ENCODE measurements at regions not wholly inside any gene's neighbourhood (a gene's known extent, or its start where the extent isn't known, plus 50 kb on each side); places are given as distances from the start of the nearest gene placed in this dataset.

DNA sequence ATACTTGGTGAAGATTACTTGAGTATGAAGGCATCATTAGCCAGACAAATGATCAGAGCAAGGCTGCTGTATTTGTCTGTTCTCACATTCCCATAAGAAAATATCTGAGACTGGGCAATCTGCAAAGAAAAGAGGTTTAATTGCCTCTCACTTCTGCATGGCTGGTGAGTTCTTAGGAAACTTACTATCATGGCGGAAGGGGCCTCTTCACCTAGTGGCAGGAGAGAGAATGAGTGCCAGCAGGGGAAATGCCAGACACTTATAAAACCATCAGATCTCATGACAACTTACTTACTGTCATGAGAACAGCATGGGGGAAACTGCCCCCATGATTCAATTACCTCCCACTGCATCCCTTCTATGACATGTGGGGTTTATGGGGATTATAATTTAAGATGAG, 452.3 kb downstream of the GALR1 start:
- CTCF ChIA-PET = no interaction called here
- POLR2A ChIA-PET = no interaction called here
- no peak for DNase-seq (ENCODE audit: extremely low spot score)
- no peak for TF ChIP-seq HDGF (IDR thresholded peaks at IDR 0.05; ENCODE audit: borderline replicate concordance)
- no peak for TF ChIP-seq TARDBP (IDR thresholded peaks at IDR 0.05)
- TF ChIP-seq BHLHE40 (IDR thresholded peaks at IDR 0.05; ENCODE audit: borderline replicate concordance) = no peak
- TF ChIP-seq FOXK2 (IDR thresholded peaks at IDR 0.05) = no peak
- TF ChIP-seq FOXA1 (IDR thresholded peaks at IDR 0.05) = no peak
- no peak for TF ChIP-seq SUZ12 (IDR thresholded peaks at IDR 0.05)
- TF ChIP-seq ELF4 (IDR thresholded peaks at IDR 0.05) = no peak
- TF ChIP-seq, protein P1, sequence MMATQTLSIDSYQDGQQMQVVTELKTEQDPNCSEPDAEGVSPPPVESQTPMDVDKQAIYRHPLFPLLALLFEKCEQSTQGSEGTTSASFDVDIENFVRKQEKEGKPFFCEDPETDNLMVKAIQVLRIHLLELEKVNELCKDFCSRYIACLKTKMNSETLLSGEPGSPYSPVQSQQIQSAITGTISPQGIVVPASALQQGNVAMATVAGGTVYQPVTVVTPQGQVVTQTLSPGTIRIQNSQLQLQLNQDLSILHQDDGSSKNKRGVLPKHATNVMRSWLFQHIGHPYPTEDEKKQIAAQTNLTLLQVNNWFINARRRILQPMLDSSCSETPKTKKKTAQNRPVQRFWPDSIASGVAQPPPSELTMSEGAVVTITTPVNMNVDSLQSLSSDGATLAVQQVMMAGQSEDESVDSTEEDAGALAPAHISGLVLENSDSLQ (IDR thresholded peaks at IDR 0.05) = no peak
- TF ChIP-seq LEF1 (IDR thresholded peaks at IDR 0.05; ENCODE audit: borderline replicate concordance) = no peak

DNA sequence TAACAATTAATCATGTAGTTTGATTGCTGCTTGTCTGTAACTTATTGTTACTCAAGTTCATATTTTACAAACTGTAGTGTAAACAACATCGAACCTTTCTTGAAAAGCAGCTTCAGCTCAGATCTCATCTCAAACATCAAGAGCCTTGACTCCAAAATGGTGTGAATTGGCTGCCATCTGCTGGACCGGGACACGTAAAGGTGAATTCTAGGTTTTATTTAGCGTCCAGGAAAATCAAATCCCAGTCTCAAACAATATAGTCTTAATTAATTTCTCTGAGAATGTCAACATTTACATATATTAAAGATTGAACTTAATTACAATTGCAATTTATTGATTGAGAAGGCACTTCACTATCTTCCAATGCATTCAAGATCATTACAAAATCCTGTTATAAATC, 453.0 kb downstream of the GALR1 start:
- TF ChIP-seq BHLHE40 (IDR thresholded peaks at IDR 0.05; ENCODE audit: borderline replicate concordance) (no peak), NFRKB (IDR thresholded peaks at IDR 0.05) (no peak), HDGF (IDR thresholded peaks at IDR 0.05; ENCODE audit: borderline replicate concordance) (no peak), FOXM1 (IDR thresholded peaks at IDR 0.05; ENCODE audit: borderline replicate concordance) (no peak), ZNF384 (IDR thresholded peaks at IDR 0.05) (no peak), CTBP1 (IDR thresholded peaks at IDR 0.05; ENCODE audit: borderline replicate concordance) (no peak), SP1 (IDR thresholded peaks at IDR 0.05) (no peak), L3MBTL2 (conservative IDR thresholded peaks at IDR 0.05) (no peak)
- TF ChIP-seq, protein P1 (IDR thresholded peaks at IDR 0.05) = no peak
- CTCF ChIA-PET = interaction anchor here (0.8 kb wide), 1 partner anchor 359 kb away, joined by 3 read pairs; no protein-coding TSS in a partner anchor
- DNase-seq (ENCODE audit: extremely low spot score) = no peak
- POLR2A ChIA-PET = no interaction called here

GRCh38 chr18:77705301-77705700, 455.7 kb downstream of the GALR1 start:
- no peak for TF ChIP-seq LEF1 (IDR thresholded peaks at IDR 0.05; ENCODE audit: borderline replicate concordance)
- ChIA-PET CTCF (no interaction called here), POLR2A (no interaction called here)
- DNase-seq (ENCODE audit: extremely low spot score) = no peak

- DNase-seq (ENCODE audit: extremely low spot score) = no peak
- no peak for TF ChIP-seq FOXA1 (IDR thresholded peaks at IDR 0.05)
- no peak for TF ChIP-seq FOXM1 (IDR thresholded peaks at IDR 0.05; ENCODE audit: borderline replicate concordance)
- no peak for TF ChIP-seq ARNT (IDR thresholded peaks at IDR 0.05)
- no peak for TF ChIP-seq CTBP1 (IDR thresholded peaks at IDR 0.05; ENCODE audit: borderline replicate concordance)
- TF ChIP-seq SP1 (IDR thresholded peaks at IDR 0.05) = no peak
- no peak for TF ChIP-seq BHLHE40 (IDR thresholded peaks at IDR 0.05; ENCODE audit: borderline replicate concordance)
- TF ChIP-seq FOXK2 (IDR thresholded peaks at IDR 0.05) = no peak
- TF ChIP-seq TARDBP (IDR thresholded peaks at IDR 0.05) = no peak
- no peak for TF ChIP-seq NFRKB (IDR thresholded peaks at IDR 0.05)
- no peak for TF ChIP-seq SUZ12 (IDR thresholded peaks at IDR 0.05)
- TF ChIP-seq, protein P1 (IDR thresholded peaks at IDR 0.05) = no peak
- no peak for TF ChIP-seq L3MBTL2 (conservative IDR thresholded peaks at IDR 0.05)
- TF ChIP-seq ZNF384 (IDR thresholded peaks at IDR 0.05) = no peak
- TF ChIP-seq HDGF (IDR thresholded peaks at IDR 0.05; ENCODE audit: borderline replicate concordance) = no peak
- TF ChIP-seq ELF4 (IDR thresholded peaks at IDR 0.05) = no peak
- no peak for TF ChIP-seq LEF1 (IDR thresholded peaks at IDR 0.05; ENCODE audit: borderline replicate concordance)
- ChIA-PET POLR2A (no interaction called here), CTCF (interaction anchor here (0.7 kb wide), 1 partner anchor 233 kb away, joined by 3 read pairs; no protein-coding TSS in a partner anchor)
These were observed 459.3 kb downstream of the GALR1 start for GRCh38 chr18:77708826-77709506.

GRCh38 chr18:77711096-77711495, 461.4 kb downstream of the GALR1 start:
- ChIA-PET POLR2A (no interaction called here), CTCF (no interaction called here)
- no peak for TF ChIP-seq L3MBTL2 (conservative IDR thresholded peaks at IDR 0.05)
- TF ChIP-seq LEF1 (IDR thresholded peaks at IDR 0.05; ENCODE audit: borderline replicate concordance) = no peak
- TF ChIP-seq HDGF (IDR thresholded peaks at IDR 0.05; ENCODE audit: borderline replicate concordance) = no peak
- TF ChIP-seq ELF4 (IDR thresholded peaks at IDR 0.05) = no peak
- TF ChIP-seq TARDBP (IDR thresholded peaks at IDR 0.05) = no peak
- TF ChIP-seq ARNT (IDR thresholded peaks at IDR 0.05) = no peak
- TF ChIP-seq SP1 (IDR thresholded peaks at IDR 0.05) = no peak
- no peak for TF ChIP-seq NFRKB (IDR thresholded peaks at IDR 0.05)
- TF ChIP-seq ZNF384 (IDR thresholded peaks at IDR 0.05) = no peak
- no peak for TF ChIP-seq FOXM1 (IDR thresholded peaks at IDR 0.05; ENCODE audit: borderline replicate concordance)
- TF ChIP-seq BHLHE40 (IDR thresholded peaks at IDR 0.05; ENCODE audit: borderline replicate concordance) = no peak
- TF ChIP-seq, protein P1 (IDR thresholded peaks at IDR 0.05) = no peak
- TF ChIP-seq CTBP1 (IDR thresholded peaks at IDR 0.05; ENCODE audit: borderline replicate concordance) = no peak
- TF ChIP-seq FOXA1 (IDR thresholded peaks at IDR 0.05) = no peak
- DNase-seq (ENCODE audit: extremely low spot score) = no peak

DNA sequence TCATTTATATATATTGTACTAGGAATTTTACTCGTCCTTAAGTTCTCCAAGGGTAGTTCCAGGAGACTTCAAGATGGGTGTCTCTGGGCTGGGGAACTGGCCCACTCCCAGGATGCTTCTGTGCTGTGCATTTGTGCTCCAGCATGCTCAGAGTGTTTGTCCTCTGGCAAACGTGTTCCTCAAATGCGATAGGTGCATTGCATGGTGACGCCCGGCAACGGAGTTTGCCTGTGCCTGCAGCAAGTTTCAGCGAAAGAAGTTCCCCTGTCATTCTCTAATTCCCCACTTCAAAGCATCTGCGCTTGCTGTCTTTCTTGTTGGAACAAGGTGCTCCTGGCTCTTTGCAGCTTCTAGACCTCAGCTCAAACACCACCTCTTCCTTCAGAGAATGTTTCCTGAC, 465.1 kb downstream of the GALR1 start:
- ChIA-PET POLR2A (no interaction called here), CTCF (no interaction called here)
- no peak for DNase-seq (ENCODE audit: extremely low spot score)
- TF ChIP-seq BHLHE40 (IDR thresholded peaks at IDR 0.05; ENCODE audit: borderline replicate concordance) (no peak), L3MBTL2 (conservative IDR thresholded peaks at IDR 0.05) (no peak), TARDBP (IDR thresholded peaks at IDR 0.05) (no peak), ELF4 (IDR thresholded peaks at IDR 0.05) (no peak), NFRKB (IDR thresholded peaks at IDR 0.05) (no peak), HDGF (IDR thresholded peaks at IDR 0.05; ENCODE audit: borderline replicate concordance) (no peak), SP1 (IDR thresholded peaks at IDR 0.05) (no peak), ZNF384 (IDR thresholded peaks at IDR 0.05) (no peak), CTBP1 (IDR thresholded peaks at IDR 0.05; ENCODE audit: borderline replicate concordance) (no peak), ARNT (IDR thresholded peaks at IDR 0.05) (no peak), FOXA1 (IDR thresholded peaks at IDR 0.05) (no peak), LEF1 (IDR thresholded peaks at IDR 0.05; ENCODE audit: borderline replicate concordance) (no peak), FOXK2 (IDR thresholded peaks at IDR 0.05) (no peak), FOXM1 (IDR thresholded peaks at IDR 0.05; ENCODE audit: borderline replicate concordance) (no peak), SUZ12 (IDR thresholded peaks at IDR 0.05) (no peak)
- TF ChIP-seq, protein P1 (IDR thresholded peaks at IDR 0.05) = no peak
